Activated T-helper 17 cell treated with anti-CD3 and anti-CD28 coated beads, Interleukin-2, amount 50 U/mL, for 72 hours (primary cell): ENCODE measurements at regions not wholly inside any gene's neighbourhood (a gene's known extent, or its start where the extent isn't known, plus 50 kb on each side); places are given as distances from the start of the nearest gene placed in this dataset.

Experiments used
- ATAC-seq: fragments of 150-1000 bp; cut with Tn5 transposase; replicated peaks from 2 replicates; pipeline ENCODE4 v1.10.0; 2021; ENCODE audit warnings: mild to moderate bottlenecking, moderate library complexity
- H3K27ac Mint-ChIP-seq: one replicate; pipeline ENCODE4 v1.8.0; 2022; ENCODE audit warnings: mixed read lengths
- H3K27me3 Mint-ChIP-seq: one replicate; pipeline ENCODE4 v1.8.0; 2022; ENCODE audit warnings: mixed read lengths
- H3K36me3 Mint-ChIP-seq: one replicate; pipeline ENCODE4 v1.8.0; 2022; ENCODE audit warnings: low read depth, mild to moderate bottlenecking, mixed read lengths
- H3K4me1 Mint-ChIP-seq: one replicate; pipeline ENCODE4 v1.8.0; 2022; ENCODE audit warnings: mixed read lengths
- H3K4me3 Mint-ChIP-seq: one replicate; pipeline ENCODE4 v1.8.0; 2022; ENCODE audit warnings: mild to moderate bottlenecking, mixed read lengths
- H3K9me3 Mint-ChIP-seq: one replicate; pipeline ENCODE4 v1.8.0; 2022; ENCODE audit warnings: mixed read lengths

DNA sequence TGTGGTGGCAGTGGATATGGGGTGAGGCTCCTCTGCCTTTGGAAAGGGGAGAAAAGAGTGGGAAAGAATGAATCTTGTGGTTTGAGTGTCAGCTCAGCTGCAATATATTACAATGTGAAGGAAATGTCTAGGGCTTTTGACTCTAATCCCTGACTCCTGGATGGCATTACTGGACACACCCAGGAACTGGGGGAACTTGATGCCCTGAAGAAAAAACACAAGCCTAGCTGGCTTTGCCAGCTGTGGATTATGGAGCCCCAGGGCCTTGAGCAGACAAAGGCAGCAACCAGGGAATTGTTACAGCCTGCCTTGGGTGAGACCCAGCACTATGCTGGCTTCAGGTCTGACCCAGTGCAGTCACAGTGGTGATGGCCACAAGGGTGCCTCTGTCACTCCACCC, 57.1 kb upstream of the CYSLTR1 start:
- H3K4me1 Mint-ChIP-seq: peaks cover under 1% of the 10 kb centered on the region
- no peaks in the 10 kb centered on the region for H3K36me3 Mint-ChIP-seq
- H3K27me3 Mint-ChIP-seq: no peaks in the 10 kb centered on the region
- no peak overlapping the region for H3K27ac Mint-ChIP-seq
- no peak for ATAC-seq
- no peak overlapping the region for H3K4me3 Mint-ChIP-seq
- H3K9me3 Mint-ChIP-seq: peaks cover 9% of the 10 kb centered on the region

DNA sequence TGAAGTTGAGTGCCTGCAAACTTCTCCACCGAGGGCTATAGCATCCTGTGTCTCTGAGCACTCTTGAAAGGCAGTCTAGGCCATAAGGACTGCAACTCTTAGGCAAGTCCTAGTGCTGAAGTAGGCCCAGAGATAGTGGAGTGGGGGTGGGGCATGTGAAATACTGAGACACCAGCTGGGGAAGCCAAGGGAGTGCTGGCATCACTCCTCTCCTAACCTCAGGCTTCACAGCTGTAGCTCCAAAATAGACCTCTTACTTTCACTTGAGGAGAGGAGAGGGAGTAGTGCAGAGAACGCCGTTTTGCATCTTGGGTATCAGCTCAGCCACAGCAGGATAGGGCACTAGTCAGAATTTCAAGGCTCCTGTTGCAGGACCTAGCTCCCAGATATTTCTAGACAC, 56.2 kb upstream of the CYSLTR1 start:
- no peak overlapping the region for H3K27ac Mint-ChIP-seq
- peaks cover 7% of the 10 kb centered on the region for H3K4me1 Mint-ChIP-seq
- H3K4me3 Mint-ChIP-seq: no peak overlapping the region
- H3K36me3 Mint-ChIP-seq: no peaks in the 10 kb centered on the region
- ATAC-seq: no peak
- H3K9me3 Mint-ChIP-seq: peaks cover 3% of the 10 kb centered on the region
- no peaks in the 10 kb centered on the region for H3K27me3 Mint-ChIP-seq

DNA sequence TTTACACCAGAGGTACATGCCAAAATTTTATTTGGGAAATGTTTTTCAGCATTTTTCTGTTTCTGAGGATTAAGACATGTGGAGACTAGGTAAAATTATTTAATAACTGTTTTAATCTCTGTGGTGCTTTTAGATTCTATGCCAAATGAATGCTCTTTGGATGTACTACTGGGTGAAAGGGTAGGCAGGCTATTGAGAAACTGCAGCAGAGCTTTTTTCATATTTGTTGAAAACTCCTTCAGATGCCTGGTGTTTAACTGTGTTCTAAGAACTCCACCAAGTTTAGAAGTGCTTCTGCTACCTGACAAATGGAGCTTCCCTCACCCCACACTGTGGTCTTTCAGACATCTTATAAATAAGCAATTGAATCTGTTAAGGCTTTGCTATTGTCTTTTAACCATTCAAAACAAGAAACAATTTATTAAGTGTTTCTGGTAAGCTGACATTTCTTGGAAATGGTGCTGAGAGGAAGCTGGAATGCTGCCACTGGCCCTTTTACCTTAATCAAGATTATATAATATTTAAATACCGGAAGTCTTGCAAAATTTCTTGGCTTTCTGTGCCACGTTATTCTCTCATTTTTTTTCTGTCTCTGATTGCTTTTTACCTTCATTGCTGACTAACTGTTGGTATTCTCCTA, 51.2 kb upstream of the CYSLTR1 start:
- H3K4me3 Mint-ChIP-seq: no peak overlapping the region
- peaks cover 11% of the 10 kb centered on the region for H3K4me1 Mint-ChIP-seq
- no peaks in the 10 kb centered on the region for H3K27me3 Mint-ChIP-seq
- H3K9me3 Mint-ChIP-seq: no peaks in the 10 kb centered on the region
- H3K27ac Mint-ChIP-seq: peak overlapping the region; percentile 25
- H3K36me3 Mint-ChIP-seq: no peaks in the 10 kb centered on the region
- no peak for ATAC-seq
